Upper lobe of left lung (tissue), 4 donors: ENCODE measurements at regions not wholly inside any gene's neighbourhood (a gene's known extent, or its start where the extent isn't known, plus 50 kb on each side); places are given as distances from the start of the nearest gene placed in this dataset.

Experiments
- POLR2AphosphoS5 ChIP-seq, 2 donors: sonication (generic); formaldehyde crosslinking; IDR thresholded peaks; one replicate each; pipeline ENCODE4 v1.5.1; 2017; ENCODE audit warnings: antibody characterized with exemption in 2 of 2
- TF ChIP-seq, protein P1 (sequence below), 6 experiments: fragments of 450-650 bp in 4 of 6; fragments of 200-600 bp in 2 of 6; sonication (generic) in 2 of 6; IDR thresholded peaks; one replicate each; pipeline ENCODE4 v1.5.1; 2016 to 2019; ENCODE audit warnings: antibody characterized with exemption in 6 of 6

DNA sequence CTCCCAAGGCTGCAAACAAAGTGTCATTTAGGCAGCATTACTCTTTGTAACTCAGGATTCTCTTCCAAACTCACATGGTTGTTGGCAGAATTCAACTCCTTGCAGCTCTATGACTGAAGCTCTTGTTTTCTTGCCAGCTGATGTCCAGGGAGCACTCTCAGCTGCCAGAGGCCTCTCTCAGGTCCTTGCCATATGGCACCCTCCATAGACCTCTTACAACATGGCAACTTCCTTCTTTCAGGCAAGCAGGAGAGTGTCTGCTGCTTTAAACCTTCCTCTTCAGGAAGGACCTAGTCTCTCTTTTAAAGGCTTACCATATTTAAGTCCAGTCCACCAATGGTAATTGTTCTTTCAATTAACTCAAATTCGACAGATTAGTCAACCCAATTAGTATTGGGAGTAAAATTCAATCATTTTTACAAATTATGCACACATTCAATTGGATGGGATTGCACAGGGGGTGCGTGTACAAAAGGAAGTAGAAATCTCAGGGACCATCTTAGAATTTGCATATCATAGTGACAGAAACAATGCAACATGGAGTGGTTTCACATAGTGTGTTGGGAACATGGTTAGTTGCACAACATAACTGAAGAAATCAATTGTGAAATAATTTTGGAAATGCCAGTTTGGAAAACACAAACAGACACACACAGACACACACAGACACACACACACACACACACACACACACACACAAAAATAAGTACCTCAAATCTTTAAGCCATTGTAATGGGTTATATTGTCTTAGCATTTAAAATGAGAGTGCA is 893.5 kb upstream of the ZEB2 start:
- TF ChIP-seq POLR2AphosphoS5 (IDR thresholded peaks at IDR 0.05) = no peak
- TF ChIP-seq, protein P1, sequence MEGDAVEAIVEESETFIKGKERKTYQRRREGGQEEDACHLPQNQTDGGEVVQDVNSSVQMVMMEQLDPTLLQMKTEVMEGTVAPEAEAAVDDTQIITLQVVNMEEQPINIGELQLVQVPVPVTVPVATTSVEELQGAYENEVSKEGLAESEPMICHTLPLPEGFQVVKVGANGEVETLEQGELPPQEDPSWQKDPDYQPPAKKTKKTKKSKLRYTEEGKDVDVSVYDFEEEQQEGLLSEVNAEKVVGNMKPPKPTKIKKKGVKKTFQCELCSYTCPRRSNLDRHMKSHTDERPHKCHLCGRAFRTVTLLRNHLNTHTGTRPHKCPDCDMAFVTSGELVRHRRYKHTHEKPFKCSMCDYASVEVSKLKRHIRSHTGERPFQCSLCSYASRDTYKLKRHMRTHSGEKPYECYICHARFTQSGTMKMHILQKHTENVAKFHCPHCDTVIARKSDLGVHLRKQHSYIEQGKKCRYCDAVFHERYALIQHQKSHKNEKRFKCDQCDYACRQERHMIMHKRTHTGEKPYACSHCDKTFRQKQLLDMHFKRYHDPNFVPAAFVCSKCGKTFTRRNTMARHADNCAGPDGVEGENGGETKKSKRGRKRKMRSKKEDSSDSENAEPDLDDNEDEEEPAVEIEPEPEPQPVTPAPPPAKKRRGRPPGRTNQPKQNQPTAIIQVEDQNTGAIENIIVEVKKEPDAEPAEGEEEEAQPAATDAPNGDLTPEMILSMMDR (IDR thresholded peaks at IDR 0.05) = no peak
